ENCODE measurements at regions not wholly inside any gene's neighbourhood (a gene's known extent, or its start where the extent isn't known, plus 50 kb on each side); places are given as distances from the start of the nearest gene placed in this dataset.

- TF ChIP-seq EP300 (IDR thresholded peaks at IDR 0.05; ENCODE audit: low read depth) (no peak), CTCF (IDR thresholded peaks at IDR 0.05) (no peak), POLR2A (IDR thresholded peaks at IDR 0.05) (no peak), POLR2AphosphoS5 (IDR thresholded peaks at IDR 0.05) (no peak)
- Histone ChIP-seq H3K27me3 (no peaks in the 10 kb centered on the region), H3K27ac (no peak overlapping the region), H3K4me1 (no peaks in the 10 kb centered on the region), H3K36me3 (no peaks in the 10 kb centered on the region), H3K9me3 (no peaks in the 10 kb centered on the region), H3K4me3 (no peak overlapping the region)
- DNase-seq: no peak
- intact Hi-C loops (cut with DNase I; ENCODE audit: low total_unique reads) (no loop called here), in situ Hi-C loops (cut with MboI; ENCODE audit: low pct_ligation_motif_present in 1 of 4, low pct_unique_long_range_greater_than_20kb in 1 of 4, low sequenced_read_pairs in 3 of 4) (no loop called here)
These were observed 208.5 kb upstream of the CASK start for GRCh38 chrX:42131856-42132255.

GRCh38 chrX:42129022-42129940 is 205.9 kb upstream of the CASK start:
- WGBS, 2 donors (ENCODE audit: low coverage in 1 of 2): 67 to 85% methylated on average over 2 to 3 of the region's 3 CpGs
- Histone ChIP-seq H3K9me3 (no peaks in the 10 kb centered on the region), H3K27me3 (no peaks in the 10 kb centered on the region), H3K27ac (no peak overlapping the region), H3K4me3 (no peak overlapping the region), H3K4me1 (no peaks in the 10 kb centered on the region), H3K36me3 (no peaks in the 10 kb centered on the region)
- in situ Hi-C loops (cut with MboI; ENCODE audit: low pct_ligation_motif_present in 1 of 4, low pct_unique_long_range_greater_than_20kb in 1 of 4, low sequenced_read_pairs in 3 of 4) (no loop called here), intact Hi-C loops (cut with DNase I; ENCODE audit: low total_unique reads) (no loop called here)
- DNase-seq: no peak
- TF ChIP-seq POLR2AphosphoS5 (IDR thresholded peaks at IDR 0.05) (no peak), EP300 (IDR thresholded peaks at IDR 0.05; ENCODE audit: low read depth) (no peak), CTCF (IDR thresholded peaks at IDR 0.05) (no peak), POLR2A (IDR thresholded peaks at IDR 0.05) (no peak)

GRCh38 chrX:42128587-42128986 is 205.2 kb upstream of the CASK start:
- H3K27ac ChIP-seq: no peak overlapping the region
- H3K4me3 ChIP-seq: no peak overlapping the region
- intact Hi-C loops (cut with DNase I; ENCODE audit: low total_unique reads): no loop called here
- 55% methylated on average over 4 of the region's 4 CpGs; no CpG with 5 or more reads in 1 of the 2 donors for WGBS, 2 donors (ENCODE audit: low coverage in 1 of 2)
- TF ChIP-seq EP300 (IDR thresholded peaks at IDR 0.05; ENCODE audit: low read depth) (no peak), POLR2A (IDR thresholded peaks at IDR 0.05) (no peak), POLR2AphosphoS5 (IDR thresholded peaks at IDR 0.05) (no peak), CTCF (IDR thresholded peaks at IDR 0.05) (no peak)
- H3K4me1 ChIP-seq: no peaks in the 10 kb centered on the region
- in situ Hi-C loops (cut with MboI; ENCODE audit: low pct_ligation_motif_present in 1 of 4, low pct_unique_long_range_greater_than_20kb in 1 of 4, low sequenced_read_pairs in 3 of 4): no loop called here
- no peaks in the 10 kb centered on the region for H3K9me3 ChIP-seq
- no peaks in the 10 kb centered on the region for H3K36me3 ChIP-seq
- no peaks in the 10 kb centered on the region for H3K27me3 ChIP-seq
- no peak for DNase-seq

GRCh38 chrX:42128020-42128419 is 204.7 kb upstream of the CASK start:
- intact Hi-C loops (cut with DNase I; ENCODE audit: low total_unique reads): no loop called here
- Histone ChIP-seq H3K27me3 (no peaks in the 10 kb centered on the region), H3K9me3 (no peaks in the 10 kb centered on the region), H3K4me3 (no peak overlapping the region), H3K36me3 (no peaks in the 10 kb centered on the region), H3K27ac (no peak overlapping the region), H3K4me1 (no peaks in the 10 kb centered on the region)
- WGBS, 2 donors (ENCODE audit: low coverage in 1 of 2): 72% methylated on average over 2 of the region's 2 CpGs; no CpG with 5 or more reads in 1 of the 2 donors
- no peak for DNase-seq
- in situ Hi-C loops (cut with MboI; ENCODE audit: low pct_ligation_motif_present in 1 of 4, low pct_unique_long_range_greater_than_20kb in 1 of 4, low sequenced_read_pairs in 3 of 4): no loop called here
- no peak for TF ChIP-seq CTCF (IDR thresholded peaks at IDR 0.05)
- TF ChIP-seq EP300 (IDR thresholded peaks at IDR 0.05; ENCODE audit: low read depth): no peak
- TF ChIP-seq POLR2A (IDR thresholded peaks at IDR 0.05): no peak
- no peak for TF ChIP-seq POLR2AphosphoS5 (IDR thresholded peaks at IDR 0.05)

All from transverse colon (tissue), 4 donors.